Cardiac muscle cell (in vitro differentiated cells and primary cell): ENCODE measurements at regions not wholly inside any gene's neighbourhood (a gene's known extent, or its start where the extent isn't known, plus 50 kb on each side); places are given as distances from the start of the nearest gene placed in this dataset.
"Not testable (repeated sequence)": the region's sequence is repeated elsewhere in the genome, so short reads cannot be mapped to it uniquely, and the experiment has no call there.

Source experiments
- DNase-seq, 2 donors: peaks; one replicate each; pipeline versions ENCODE4 v3.0.0 to v3.0.0-alpha.2; 2010 to 2017; ENCODE audit warnings: low read depth in 1 of 2, low spot score in 1 of 2
- H3K27ac ChIP-seq: fragments of 200-600 bp; sonication (generic); 2 replicates; pipeline ENCODE4 v1.5.1; 2016
- H3K27me3 ChIP-seq: fragments of 200-600 bp; sonication (generic); 2 replicates; pipeline ENCODE4 v1.6.0; 2016; ENCODE audit warnings: control low read depth
- H3K36me3 ChIP-seq: fragments of 200-600 bp; sonication (generic); 2 replicates; pipeline ENCODE4 v1.5.1; 2016; ENCODE audit warnings: control low read depth
- H3K4me1 ChIP-seq: fragments of 200-600 bp; sonication (generic); 2 replicates; pipeline ENCODE4 v1.8.1; 2017; ENCODE audit warnings: low read depth, mild to moderate bottlenecking, mixed run types
- H3K4me3 ChIP-seq: fragments of 200-600 bp; sonication (generic); 2 replicates; pipeline ENCODE4 v1.5.1; 2016; ENCODE audit warnings: mild to moderate bottlenecking
- H3K9me3 ChIP-seq: fragments of 200-600 bp; sonication (generic); 2 replicates; pipeline ENCODE4 v1.5.1; 2017; ENCODE audit warnings: low read depth, mild to moderate bottlenecking, control low read depth
- CTCF ChIP-seq: IDR thresholded peaks from 2 replicates; pipeline ENCODE4 v1.5.1; 2012; ENCODE audit warnings: low read depth, mild to moderate bottlenecking, low read length

- Histone ChIP-seq H3K27ac (no peak overlapping the region), H3K4me3 (no peak overlapping the region), H3K9me3 (no peaks in the 10 kb centered on the region), H3K4me1 (no peaks in the 10 kb centered on the region), H3K36me3 (no peaks in the 10 kb centered on the region), H3K27me3 (no peaks in the 10 kb centered on the region)
- no peak for DNase-seq
- TF ChIP-seq CTCF, result no peak
These were observed 138.1 kb downstream of the LIG4 start for GRCh38 chr13:108077284-108077683.

GRCh38 chr13:108074429-108074828, 140.9 kb downstream of the LIG4 start:
- H3K4me1 ChIP-seq, H3K36me3 ChIP-seq, H3K4me3 ChIP-seq, H3K27ac ChIP-seq, H3K27me3 ChIP-seq, H3K9me3 ChIP-seq, DNase-seq: not testable (repeated sequence)

- TF ChIP-seq CTCF, result no peak
- H3K4me3 ChIP-seq, result no peak overlapping the region
- H3K27me3 ChIP-seq, result no peaks in the 10 kb centered on the region
- no peaks in the 10 kb centered on the region for H3K36me3 ChIP-seq
- H3K27ac ChIP-seq, result no peak overlapping the region
- H3K4me1 ChIP-seq, result no peaks in the 10 kb centered on the region
- no peak for DNase-seq
- H3K9me3 ChIP-seq, result no peaks in the 10 kb centered on the region
These were observed 144.4 kb downstream of the LIG4 start for GRCh38 chr13:108070925-108071324.

- no peak for DNase-seq
- TF ChIP-seq CTCF, result no peak
- no peaks in the 10 kb centered on the region for H3K4me1 ChIP-seq
- H3K36me3 ChIP-seq, result no peaks in the 10 kb centered on the region
- H3K9me3 ChIP-seq, result no peaks in the 10 kb centered on the region
- no peak overlapping the region for H3K4me3 ChIP-seq
- H3K27ac ChIP-seq, result no peak overlapping the region
- no peaks in the 10 kb centered on the region for H3K27me3 ChIP-seq
These were observed 144.8 kb downstream of the LIG4 start for GRCh38 chr13:108070491-108070890.

- no peak for TF ChIP-seq CTCF
- H3K36me3 ChIP-seq, result no peaks in the 10 kb centered on the region
- no peak for DNase-seq
- H3K27me3 ChIP-seq, result no peaks in the 10 kb centered on the region
- no peak overlapping the region for H3K27ac ChIP-seq
- no peaks in the 10 kb centered on the region for H3K9me3 ChIP-seq
- no peak overlapping the region for H3K4me3 ChIP-seq
- H3K4me1 ChIP-seq, result no peaks in the 10 kb centered on the region
These were observed 145.7 kb downstream of the LIG4 start for GRCh38 chr13:108069521-108070210.

GRCh38 chr13:108064372-108064771, 151.0 kb downstream of the LIG4 start:
- H3K36me3 ChIP-seq, H3K27me3 ChIP-seq, H3K4me3 ChIP-seq, H3K4me1 ChIP-seq, H3K9me3 ChIP-seq, H3K27ac ChIP-seq, DNase-seq: not testable (repeated sequence)

GRCh38 chr13:108060111-108060510, 155.2 kb downstream of the LIG4 start:
- no peaks in the 10 kb centered on the region for H3K36me3 ChIP-seq
- TF ChIP-seq CTCF, result no peak
- no peaks in the 10 kb centered on the region for H3K27me3 ChIP-seq
- no peaks in the 10 kb centered on the region for H3K4me1 ChIP-seq
- H3K9me3 ChIP-seq, result no peaks in the 10 kb centered on the region
- H3K27ac ChIP-seq, result no peak overlapping the region
- no peak for DNase-seq
- H3K4me3 ChIP-seq, result no peak overlapping the region
